ENCODE measurements at regions not wholly inside any gene's neighbourhood (a gene's known extent, or its start where the extent isn't known, plus 50 kb on each side); places are given as distances from the start of the nearest gene placed in this dataset.

DNA sequence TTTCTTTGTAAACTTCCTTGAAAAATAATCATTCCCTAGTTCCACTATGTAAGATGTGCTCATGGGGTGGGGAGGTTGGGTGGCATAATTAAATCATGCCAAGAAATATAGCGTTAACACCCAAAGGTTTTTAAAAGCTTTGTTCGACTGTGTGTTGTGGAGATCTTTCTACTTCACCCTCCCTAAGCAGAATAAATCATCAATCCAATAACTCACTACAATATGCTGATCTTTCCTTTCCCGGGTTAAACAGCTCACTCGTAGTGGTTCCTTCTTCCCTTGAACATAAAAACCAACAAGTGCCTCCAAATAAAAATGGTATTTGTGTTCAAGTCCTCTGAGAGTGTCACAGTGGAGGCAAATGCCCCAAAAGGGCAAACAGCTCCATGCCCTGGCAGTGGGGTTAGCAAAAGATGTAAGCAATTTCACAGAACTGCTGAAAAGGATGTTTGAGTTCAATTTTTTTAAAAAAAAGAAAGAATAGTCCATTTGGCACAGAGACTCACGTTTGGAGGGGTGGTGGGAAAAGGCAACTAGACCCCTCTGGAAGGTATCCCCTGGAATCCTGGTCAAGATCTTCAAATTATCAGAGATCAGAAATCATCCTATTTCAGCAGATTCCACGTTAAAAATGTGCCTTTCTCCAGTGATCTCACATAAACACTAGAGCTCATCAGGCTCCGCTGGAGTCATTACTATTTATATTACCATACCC is 99.1 kb downstream of the TFAP2A start:
- H4K20me1 ChIP-seq (ENCODE audit: insufficient read depth, low read length): no peaks in the 10 kb centered on the region
- peak overlapping the region; percentile 43 for H3K9ac ChIP-seq (ENCODE audit: low read length)
- FAIRE-seq: no peak
- Mint-ChIP-seq H3K4me3 (ENCODE audit: unreplicated experiment) (no peak overlapping the region), H3K27ac (ENCODE audit: unreplicated experiment) (no peak overlapping the region), H3K27me3 (ENCODE audit: low read depth, unreplicated experiment) (peaks cover 2% of the 10 kb centered on the region), H3K4me1 (ENCODE audit: low read depth, unreplicated experiment) (peaks cover 13% of the 10 kb centered on the region), H3K9me3 (ENCODE audit: unreplicated experiment) (no peaks in the 10 kb centered on the region), H3K36me3 (ENCODE audit: low read depth, unreplicated experiment) (no peaks in the 10 kb centered on the region)
- peaks cover 9% of the 10 kb centered on the region for H3K4me1 ChIP-seq (ENCODE audit: insufficient read depth, low read length)
- H3K9me3 ChIP-seq (ENCODE audit: insufficient read depth, low read depth, low read length): no peaks in the 10 kb centered on the region
- H3K4me2 ChIP-seq (ENCODE audit: low read length): peak overlapping the region; percentile 79
- no peak for DNase-seq (ENCODE audit: low read depth)
- H3K27me3 ChIP-seq (ENCODE audit: insufficient read depth, low read length): no peaks in the 10 kb centered on the region
- H2AFZ ChIP-seq (ENCODE audit: low read depth, low read length): no peak overlapping the region
- H3K27ac ChIP-seq (ENCODE audit: low read depth, low read length): peak overlapping the region; percentile 50
- H3K79me2 ChIP-seq (ENCODE audit: insufficient read depth, low read length): no peaks in the 10 kb centered on the region
- TF ChIP-seq EZH2 (IDR thresholded peaks at IDR 0.05; ENCODE audit: insufficient read depth, low read length): no peak
- TF ChIP-seq, protein P1, sequence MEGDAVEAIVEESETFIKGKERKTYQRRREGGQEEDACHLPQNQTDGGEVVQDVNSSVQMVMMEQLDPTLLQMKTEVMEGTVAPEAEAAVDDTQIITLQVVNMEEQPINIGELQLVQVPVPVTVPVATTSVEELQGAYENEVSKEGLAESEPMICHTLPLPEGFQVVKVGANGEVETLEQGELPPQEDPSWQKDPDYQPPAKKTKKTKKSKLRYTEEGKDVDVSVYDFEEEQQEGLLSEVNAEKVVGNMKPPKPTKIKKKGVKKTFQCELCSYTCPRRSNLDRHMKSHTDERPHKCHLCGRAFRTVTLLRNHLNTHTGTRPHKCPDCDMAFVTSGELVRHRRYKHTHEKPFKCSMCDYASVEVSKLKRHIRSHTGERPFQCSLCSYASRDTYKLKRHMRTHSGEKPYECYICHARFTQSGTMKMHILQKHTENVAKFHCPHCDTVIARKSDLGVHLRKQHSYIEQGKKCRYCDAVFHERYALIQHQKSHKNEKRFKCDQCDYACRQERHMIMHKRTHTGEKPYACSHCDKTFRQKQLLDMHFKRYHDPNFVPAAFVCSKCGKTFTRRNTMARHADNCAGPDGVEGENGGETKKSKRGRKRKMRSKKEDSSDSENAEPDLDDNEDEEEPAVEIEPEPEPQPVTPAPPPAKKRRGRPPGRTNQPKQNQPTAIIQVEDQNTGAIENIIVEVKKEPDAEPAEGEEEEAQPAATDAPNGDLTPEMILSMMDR (IDR thresholded peaks at IDR 0.05; ENCODE audit: insufficient read depth, low read depth, low read length): no peak
- H3K4me3 ChIP-seq (ENCODE audit: insufficient read depth, low read depth, low read length): no peak overlapping the region
- no peaks in the 10 kb centered on the region for H3K36me3 ChIP-seq (ENCODE audit: insufficient read depth, low read length)

DNA sequence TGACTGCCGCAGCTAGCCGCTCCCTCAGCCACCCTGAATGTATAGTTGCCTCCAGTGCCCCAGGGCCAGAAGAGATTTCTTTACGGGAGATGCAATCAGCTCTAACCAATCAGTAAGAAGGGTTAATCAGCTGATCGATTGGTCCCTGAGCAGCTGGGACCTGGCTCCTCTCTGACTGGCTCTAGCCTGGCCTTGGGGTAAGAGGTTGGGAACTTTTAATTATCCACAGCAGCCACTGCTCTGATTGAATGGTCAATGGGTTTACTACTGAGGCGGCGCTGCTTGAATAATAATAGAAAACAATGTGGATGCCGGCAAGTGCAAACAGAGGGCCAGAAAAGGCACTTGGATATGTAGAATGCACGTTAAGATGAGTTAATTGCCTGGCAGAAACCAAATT is 99.8 kb downstream of the TFAP2A start:
- H3K4me2 ChIP-seq (ENCODE audit: low read length): peak overlapping the region; percentile 79
- DNase-seq (ENCODE audit: low read depth): no peak
- no peak for FAIRE-seq
- H3K9me3 ChIP-seq (ENCODE audit: insufficient read depth, low read depth, low read length): no peaks in the 10 kb centered on the region
- H3K4me3 Mint-ChIP-seq (ENCODE audit: unreplicated experiment): no peak overlapping the region
- no peaks in the 10 kb centered on the region for H3K27me3 ChIP-seq (ENCODE audit: insufficient read depth, low read length)
- H3K4me1 Mint-ChIP-seq (ENCODE audit: low read depth, unreplicated experiment): peaks cover 11% of the 10 kb centered on the region
- H3K9me3 Mint-ChIP-seq (ENCODE audit: unreplicated experiment): no peaks in the 10 kb centered on the region
- no peak overlapping the region for H3K27ac Mint-ChIP-seq (ENCODE audit: unreplicated experiment)
- no peaks in the 10 kb centered on the region for H4K20me1 ChIP-seq (ENCODE audit: insufficient read depth, low read length)
- H3K27ac ChIP-seq (ENCODE audit: low read depth, low read length): no peak overlapping the region
- no peak overlapping the region for H2AFZ ChIP-seq (ENCODE audit: low read depth, low read length)
- no peaks in the 10 kb centered on the region for H3K36me3 ChIP-seq (ENCODE audit: insufficient read depth, low read length)
- no peak overlapping the region for H3K4me3 ChIP-seq (ENCODE audit: insufficient read depth, low read depth, low read length)
- no peaks in the 10 kb centered on the region for H3K36me3 Mint-ChIP-seq (ENCODE audit: low read depth, unreplicated experiment)
- H3K79me2 ChIP-seq (ENCODE audit: insufficient read depth, low read length): no peaks in the 10 kb centered on the region
- peaks cover 9% of the 10 kb centered on the region for H3K4me1 ChIP-seq (ENCODE audit: insufficient read depth, low read length)
- peaks cover 2% of the 10 kb centered on the region for H3K27me3 Mint-ChIP-seq (ENCODE audit: low read depth, unreplicated experiment)
- no peak overlapping the region for H3K9ac ChIP-seq (ENCODE audit: low read length)
- TF ChIP-seq EZH2 (IDR thresholded peaks at IDR 0.05; ENCODE audit: insufficient read depth, low read length): no peak
- TF ChIP-seq, protein P1 (IDR thresholded peaks at IDR 0.05; ENCODE audit: insufficient read depth, low read depth, low read length): no peak
